Testis (tissue), 2 donors: ENCODE measurements at regions not wholly inside any gene's neighbourhood (a gene's known extent, or its start where the extent isn't known, plus 50 kb on each side); places are given as distances from the start of the nearest gene placed in this dataset.

Experiments used
- DNase-seq: peaks from one replicate; pipeline ENCODE4 v3.0.0-alpha.2; 2019
- H3K27ac ChIP-seq, 2 donors: fragments of 200-600 bp; sonication (generic); one replicate each; pipeline ENCODE4 v1.5.1; 2019
- H3K27me3 ChIP-seq: fragments of 200-600 bp; sonication (generic); one replicate; pipeline ENCODE4 v1.5.1; 2019
- H3K36me3 ChIP-seq: fragments of 200-600 bp; sonication (generic); one replicate; pipeline ENCODE4 v1.5.1; 2017; ENCODE audit warnings: low read depth; ENCODE audit errors: missing control alignments
- H3K4me1 ChIP-seq: fragments of 200-600 bp; sonication (generic); one replicate; pipeline ENCODE4 v1.5.1; 2019
- H3K4me3 ChIP-seq, 2 donors: fragments of 200-600 bp; sonication (generic); one replicate each; pipeline ENCODE4 v1.5.1; 2017 to 2019
- H3K9me3 ChIP-seq: fragments of 200-600 bp; sonication (generic); one replicate; pipeline ENCODE4 v1.5.1; 2017
- POLR2A ChIP-seq: fragments of 450-650 bp; IDR thresholded peaks from one replicate; pipeline ENCODE4 v1.6.1; 2017; ENCODE audit warnings: antibody characterized with exemption, mild to moderate bottlenecking, moderate library complexity
- whole genome bisulfite sequencing, 2 donors: methylation state at CpG; one replicate each; pipeline ENCODE4 v1.1.5; 2018; 5-methylcytosine and 5-hydroxymethylcytosine counted together
- intact Hi-C: fragments of 100-400 bp; cut with DNase I; formaldehyde crosslinking; loops from one replicate; pipeline ENCODE4 v1.15.1; 2023; ENCODE audit warnings: low total_unique reads
- TF ChIP-seq, protein P1 (sequence below), 3 experiments: fragments of 450-650 bp in 2 of 3; fragments of 200-600 bp in 1 of 3; sonication (generic) in 1 of 3; IDR thresholded peaks; one replicate each; pipeline ENCODE4 v1.5.1; 2016 to 2019; ENCODE audit warnings: antibody characterized with exemption in 3 of 3, mild to moderate bottlenecking in 2 of 3, moderate library complexity in 1 of 3

DNA sequence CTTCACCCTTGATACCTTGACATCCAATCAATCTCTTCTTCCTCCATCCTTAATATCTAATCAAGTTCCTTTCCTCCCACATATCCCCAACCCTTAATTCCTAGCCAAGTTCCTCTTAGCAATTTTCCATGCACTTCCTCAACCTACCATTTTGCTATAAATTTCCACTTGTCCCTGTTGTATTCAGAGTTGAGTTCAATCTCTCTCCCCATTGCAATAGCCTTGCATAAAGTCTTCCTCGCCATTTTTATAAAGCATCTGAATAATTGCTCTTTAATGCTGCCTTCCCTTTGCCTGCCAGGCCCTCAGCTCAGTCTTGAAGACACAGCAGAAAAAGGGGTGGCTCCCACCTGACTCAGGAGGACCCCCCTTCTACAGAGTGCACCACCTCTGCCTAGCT lies 390.3 kb downstream of the HHIPL2 start:
- WGBS, 2 donors, result 86 to 97% methylated on average over 1 of the region's 1 CpG
- intact Hi-C loops, result no loop called here
- Histone ChIP-seq H3K4me1 (no peaks in the 10 kb centered on the region), H3K27me3 (no peaks in the 10 kb centered on the region), H3K27ac (no peak overlapping the region), H3K4me3 (no peak overlapping the region), H3K9me3 (no peaks in the 10 kb centered on the region), H3K36me3 (no peaks in the 10 kb centered on the region)
- no peak for DNase-seq
- TF ChIP-seq, protein P1, sequence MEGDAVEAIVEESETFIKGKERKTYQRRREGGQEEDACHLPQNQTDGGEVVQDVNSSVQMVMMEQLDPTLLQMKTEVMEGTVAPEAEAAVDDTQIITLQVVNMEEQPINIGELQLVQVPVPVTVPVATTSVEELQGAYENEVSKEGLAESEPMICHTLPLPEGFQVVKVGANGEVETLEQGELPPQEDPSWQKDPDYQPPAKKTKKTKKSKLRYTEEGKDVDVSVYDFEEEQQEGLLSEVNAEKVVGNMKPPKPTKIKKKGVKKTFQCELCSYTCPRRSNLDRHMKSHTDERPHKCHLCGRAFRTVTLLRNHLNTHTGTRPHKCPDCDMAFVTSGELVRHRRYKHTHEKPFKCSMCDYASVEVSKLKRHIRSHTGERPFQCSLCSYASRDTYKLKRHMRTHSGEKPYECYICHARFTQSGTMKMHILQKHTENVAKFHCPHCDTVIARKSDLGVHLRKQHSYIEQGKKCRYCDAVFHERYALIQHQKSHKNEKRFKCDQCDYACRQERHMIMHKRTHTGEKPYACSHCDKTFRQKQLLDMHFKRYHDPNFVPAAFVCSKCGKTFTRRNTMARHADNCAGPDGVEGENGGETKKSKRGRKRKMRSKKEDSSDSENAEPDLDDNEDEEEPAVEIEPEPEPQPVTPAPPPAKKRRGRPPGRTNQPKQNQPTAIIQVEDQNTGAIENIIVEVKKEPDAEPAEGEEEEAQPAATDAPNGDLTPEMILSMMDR (IDR thresholded peaks at IDR 0.05), result no peak
- TF ChIP-seq POLR2A, result no peak

DNA sequence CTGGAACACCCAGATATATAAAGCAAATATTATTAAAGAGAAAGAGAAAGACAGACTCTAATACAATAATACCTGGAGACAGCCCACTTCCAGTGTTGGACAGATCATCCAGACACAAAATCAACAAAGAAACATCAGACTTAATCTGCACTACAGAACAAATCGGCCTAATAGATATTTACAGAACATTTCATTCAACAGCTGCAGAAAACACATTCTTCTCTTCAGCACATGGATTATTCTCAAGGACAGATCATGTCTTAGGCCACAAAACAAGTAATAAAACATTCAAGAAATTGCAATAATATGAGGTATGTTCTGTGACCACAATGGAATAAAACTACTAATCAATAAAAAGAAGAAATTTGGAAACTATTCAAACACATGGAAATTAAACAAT lies 398.3 kb upstream of the DUSP10 start:
- 19 to 24% methylated on average over 1 of the region's 1 CpG for WGBS, 2 donors
- no peak overlapping the region for H3K4me3 ChIP-seq
- intact Hi-C loops, result no loop called here

DNA sequence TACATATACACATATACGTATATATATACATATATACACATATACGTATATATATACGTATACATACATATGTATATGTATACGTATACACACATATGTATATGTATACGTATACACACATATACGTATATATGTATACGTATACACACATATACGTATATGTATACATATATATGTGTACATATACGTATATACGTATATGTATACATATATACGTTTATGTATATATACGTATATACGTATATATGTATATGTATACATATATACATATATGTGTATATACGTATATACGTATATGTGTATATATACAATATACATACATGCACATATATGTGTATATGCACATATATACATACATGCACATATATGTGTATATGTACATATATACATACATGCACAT lies 396.2 kb upstream of the DUSP10 start:
- TF ChIP-seq, protein P1 (IDR thresholded peaks at IDR 0.05), result no peak
- no peak for TF ChIP-seq POLR2A
- no peak overlapping the region for H3K4me3 ChIP-seq
- no peak for DNase-seq
- no peak overlapping the region for H3K27ac ChIP-seq
- H3K27me3 ChIP-seq, result no peaks in the 10 kb centered on the region
- WGBS, 2 donors, result 66 to 80% methylated on average over 15 of the region's 15 CpGs
- H3K36me3 ChIP-seq, result no peaks in the 10 kb centered on the region
- intact Hi-C loops, result no loop called here
- no peaks in the 10 kb centered on the region for H3K4me1 ChIP-seq
- no peaks in the 10 kb centered on the region for H3K9me3 ChIP-seq

More for the DNA sequence above, 398.3 kb upstream of the DUSP10 start:
- Histone ChIP-seq H3K36me3 (no peaks in the 10 kb centered on the region), H3K4me1 (no peaks in the 10 kb centered on the region), H3K27ac (no peak overlapping the region), H3K9me3 (no peaks in the 10 kb centered on the region), H3K27me3 (no peaks in the 10 kb centered on the region)
- DNase-seq, result no peak
- no peak for TF ChIP-seq POLR2A
- TF ChIP-seq, protein P1 (IDR thresholded peaks at IDR 0.05), result no peak

DNA sequence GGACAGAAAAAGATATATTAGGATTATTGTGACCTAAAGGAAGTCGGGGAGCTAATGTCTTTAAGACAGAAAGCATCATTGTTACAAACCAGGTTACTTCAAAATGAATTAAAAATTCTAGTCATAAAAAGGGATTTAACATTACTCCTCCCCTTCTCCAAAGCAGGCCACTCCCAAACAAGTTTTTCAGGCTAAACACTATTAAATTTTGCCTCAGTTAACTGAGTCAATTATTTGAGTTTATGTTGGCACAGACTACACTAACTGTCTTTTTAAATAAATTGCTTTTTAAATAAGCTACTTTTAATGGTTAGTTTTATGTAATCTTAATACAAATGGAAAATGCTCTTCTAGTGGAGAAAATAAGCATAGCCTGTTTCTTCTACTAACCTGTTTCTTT lies 395.0 kb upstream of the DUSP10 start:
- Histone ChIP-seq H3K4me3 (no peak overlapping the region), H3K9me3 (no peaks in the 10 kb centered on the region), H3K27ac (no peak overlapping the region), H3K27me3 (no peaks in the 10 kb centered on the region), H3K36me3 (no peaks in the 10 kb centered on the region), H3K4me1 (no peaks in the 10 kb centered on the region)
- TF ChIP-seq, protein P1 (IDR thresholded peaks at IDR 0.05), result no peak
- TF ChIP-seq POLR2A, result no peak
- WGBS, 2 donors, result 60 to 72% methylated on average over 1 of the region's 1 CpG
- DNase-seq, result no peak
- intact Hi-C loops, result no loop called here

DNA sequence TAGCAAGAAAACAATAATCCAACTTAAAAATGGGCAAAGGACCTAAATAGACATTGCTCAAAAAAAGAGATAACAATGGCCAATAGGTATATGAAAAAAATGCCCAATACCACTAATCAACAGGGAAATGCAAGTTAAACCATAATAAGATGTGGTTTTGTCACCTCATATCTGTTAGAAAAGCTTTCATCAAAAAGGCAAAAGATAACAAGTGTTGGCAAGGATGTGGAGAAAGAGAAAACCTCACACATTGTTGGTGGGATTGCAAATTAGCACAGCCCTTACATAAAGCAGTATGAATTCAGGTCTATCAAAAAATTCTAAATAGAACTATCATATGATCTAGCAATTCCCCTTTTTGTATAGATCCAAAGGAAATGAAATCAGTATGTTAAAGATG lies 387.2 kb upstream of the DUSP10 start:
- no peaks in the 10 kb centered on the region for H3K9me3 ChIP-seq
- intact Hi-C loops, result no loop called here
- no peaks in the 10 kb centered on the region for H3K36me3 ChIP-seq
- TF ChIP-seq, protein P1 (IDR thresholded peaks at IDR 0.05), result no peak
- TF ChIP-seq POLR2A, result no peak
- DNase-seq, result no peak
- H3K4me1 ChIP-seq, result no peaks in the 10 kb centered on the region
- no peak overlapping the region for H3K27ac ChIP-seq
- H3K27me3 ChIP-seq, result no peaks in the 10 kb centered on the region
- H3K4me3 ChIP-seq, result no peak overlapping the region
